HEK293 (cell line): ENCODE measurements at regions not wholly inside any gene's neighbourhood (a gene's known extent, or its start where the extent isn't known, plus 50 kb on each side); places are given as distances from the start of the nearest gene placed in this dataset.

Source experiments
- CTCF ChIA-PET: fragments of 350-600 bp; formaldehyde crosslinking; extraction: SDS; loops from one replicate; lab custom pipeline; 2021; ENCODE audit warnings: antibody characterized with exemption; lab: Yijun Ruan, JAX
- POLR2A ChIA-PET: fragments of 300-600 bp; formaldehyde crosslinking; extraction: SDS; loops from one replicate; lab custom pipeline; 2020; ENCODE audit warnings: antibody characterized with exemption, inconsistent platforms; lab: Yijun Ruan, JAX
- H3K27ac ChIP-seq: fragments of 200-500 bp; sonication (Bioruptor generic); 2 replicates; pipeline ENCODE4 v1.5.1; 2014; ENCODE audit warnings: low read depth, low read length, control low read depth, inconsistent platforms; ENCODE audit errors: extremely low read depth
- H3K36me3 ChIP-seq, 2 experiments: fragments of 200-500 bp in 1 of 2; sonication (Bioruptor generic) in 1 of 2; 1 replicate in 1 of 2; 2 replicates in 1 of 2; pipeline ENCODE4 v1.5.1; 2014 to 2017; ENCODE audit warnings: inconsistent platforms in 2 of 2, low read length in 2 of 2; ENCODE audit not compliant: control insufficient read depth in 2 of 2, insufficient read depth in 1 of 2
- H3K4me1 ChIP-seq: fragments of 200-500 bp; sonication (Bioruptor generic); 2 replicates; pipeline ENCODE4 v1.5.1; 2014; ENCODE audit warnings: mild to moderate bottlenecking, low read length, inconsistent platforms; ENCODE audit not compliant: control insufficient read depth, insufficient read depth
- H3K4me3 ChIP-seq: 2 replicates; pipeline ENCODE4 v1.5.1; 2011; ENCODE audit warnings: low read depth, mild to moderate bottlenecking, control low read depth, low read length, moderate library complexity
- H3K9me3 ChIP-seq: fragments of 200-500 bp; sonication (Bioruptor generic); 2 replicates; pipeline ENCODE4 v1.5.1; 2014; ENCODE audit warnings: low read depth, low read length, inconsistent platforms; ENCODE audit not compliant: control insufficient read depth, insufficient read depth
- GLI2 ChIP-seq: fragments of 450-650 bp; formaldehyde crosslinking; IDR thresholded peaks from 2 replicates; pipeline ENCODE4; 2017; ENCODE audit warnings: missing biosample characterization, missing genetic modification characterization, low read depth, borderline replicate concordance
- KLF16 ChIP-seq: fragments of 450-650 bp; formaldehyde crosslinking; IDR thresholded peaks from 2 replicates; pipeline ENCODE4 v1.5.1; 2017; ENCODE audit warnings: missing biosample characterization, missing genetic modification characterization
- SETDB1 ChIP-seq: IDR thresholded peaks from one replicate; pipeline ENCODE4 v1.6.1; 2017; ENCODE audit warnings: mild to moderate bottlenecking, low read length, moderate library complexity, mixed read lengths; ENCODE audit not compliant: insufficient read length
- TCF7L2 ChIP-seq: IDR thresholded peaks from 2 replicates; pipeline ENCODE4 v1.6.1; 2011; ENCODE audit warnings: low read depth, mild to moderate bottlenecking, inconsistent platforms, low read length, moderate library complexity, borderline replicate concordance
- TRIM28 ChIP-seq: IDR thresholded peaks from 2 replicates; pipeline ENCODE4 v1.6.1; 2011; ENCODE audit warnings: low read length, control low read depth, borderline replicate concordance
- ZBTB11 ChIP-seq: fragments of 450-650 bp; formaldehyde crosslinking; conservative IDR thresholded peaks from 2 replicates; pipeline ENCODE4 v1.5.1; 2016; ENCODE audit warnings: low read depth, missing biosample characterization, missing genetic modification characterization
- ZBTB6 ChIP-seq: fragments of 450-650 bp; formaldehyde crosslinking; IDR thresholded peaks from 2 replicates; pipeline ENCODE4 v1.5.1; 2017; ENCODE audit warnings: missing biosample characterization, missing genetic modification characterization
- ZNF121 ChIP-seq: fragments of 450-650 bp; formaldehyde crosslinking; IDR thresholded peaks from 2 replicates; pipeline ENCODE4 v1.5.1; 2016; ENCODE audit warnings: missing biosample characterization, missing genetic modification characterization
- ZNF211 ChIP-seq: fragments of 450-650 bp; formaldehyde crosslinking; IDR thresholded peaks from 2 replicates; pipeline ENCODE4 v1.5.1; 2016; ENCODE audit warnings: low read depth, missing biosample characterization, missing genetic modification characterization
- ZNF266 ChIP-seq: fragments of 450-650 bp; formaldehyde crosslinking; IDR thresholded peaks from 2 replicates; pipeline ENCODE4 v1.5.1; 2016; ENCODE audit warnings: missing biosample characterization, missing genetic modification characterization, low read depth
- ZNF555 ChIP-seq: fragments of 450-650 bp; formaldehyde crosslinking; conservative IDR thresholded peaks from 2 replicates; pipeline ENCODE4 v1.5.1; 2017; ENCODE audit warnings: missing biosample characterization, mild to moderate bottlenecking, missing genetic modification characterization, inconsistent platforms
- ZNF561 ChIP-seq: fragments of 450-650 bp; IDR thresholded peaks from 2 replicates; pipeline ENCODE4 v1.5.1; 2018; ENCODE audit warnings: missing biosample characterization, missing genetic modification characterization, borderline replicate concordance
- ZNF610 ChIP-seq: fragments of 450-650 bp; formaldehyde crosslinking; IDR thresholded peaks from 2 replicates; pipeline ENCODE4 v1.5.1; 2016; ENCODE audit warnings: missing biosample characterization, missing genetic modification characterization, borderline replicate concordance
- ZSCAN16 ChIP-seq: fragments of 450-650 bp; formaldehyde crosslinking; IDR thresholded peaks from 2 replicates; pipeline ENCODE4 v1.5.1; 2016; ENCODE audit warnings: missing biosample characterization, missing genetic modification characterization
- ZSCAN30 ChIP-seq: fragments of 450-650 bp; IDR thresholded peaks from 2 replicates; pipeline ENCODE4 v1.5.1; 2018; ENCODE audit warnings: missing biosample characterization, mild to moderate bottlenecking, missing genetic modification characterization, moderate library complexity
- ZSCAN4 ChIP-seq: fragments of 450-650 bp; formaldehyde crosslinking; IDR thresholded peaks from 2 replicates; pipeline ENCODE4 v1.5.1; 2017; ENCODE audit warnings: missing biosample characterization, missing genetic modification characterization
- TF ChIP-seq, protein P1 (sequence below): fragments of 450-650 bp; formaldehyde crosslinking; IDR thresholded peaks from 2 replicates; pipeline ENCODE4 v1.5.1; 2016; ENCODE audit warnings: missing biosample characterization, missing genetic modification characterization
- TF ChIP-seq, protein P2 (sequence below): fragments of 450-650 bp; formaldehyde crosslinking; IDR thresholded peaks from 2 replicates; pipeline ENCODE4 v1.5.1; 2016; ENCODE audit warnings: missing biosample characterization, missing genetic modification characterization
- TF ChIP-seq, protein P3 (sequence below): sonication (generic); formaldehyde crosslinking; IDR thresholded peaks from 2 replicates; pipeline ENCODE4 v1.8.1; 2022; ENCODE audit warnings: mild to moderate bottlenecking, moderate library complexity, missing genetic modification reagents

DNA sequence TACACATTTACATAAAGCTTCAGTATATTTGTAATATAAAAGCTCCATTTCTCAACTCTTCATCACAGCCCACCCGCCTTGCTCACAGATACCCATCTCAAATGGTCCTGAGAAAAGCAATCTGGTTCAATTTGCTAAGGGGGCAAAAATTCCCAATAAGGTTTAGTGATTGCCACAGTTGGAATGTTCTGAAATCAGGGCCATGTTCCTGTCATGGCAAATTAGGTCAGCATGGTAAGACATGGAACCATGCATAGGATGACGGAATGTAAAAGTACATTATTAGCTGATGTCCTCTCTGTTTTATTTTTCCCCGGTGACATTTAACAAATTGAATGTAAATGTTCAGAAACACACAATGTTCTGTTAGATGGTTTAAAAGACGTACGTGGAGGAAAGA lies 274.3 kb downstream of the MZT1 start (continued):
- TF ChIP-seq ZSCAN4: no peak
- no peak for TF ChIP-seq GLI2
- no peak for TF ChIP-seq ZNF266 (tag by site-specific recombination)
- no peak for TF ChIP-seq ZNF610 (tag by site-specific recombination)
- TF ChIP-seq ZNF211: no peak
- no peak for TF ChIP-seq ZSCAN16 (tag by site-specific recombination)
- TF ChIP-seq, protein P1, sequence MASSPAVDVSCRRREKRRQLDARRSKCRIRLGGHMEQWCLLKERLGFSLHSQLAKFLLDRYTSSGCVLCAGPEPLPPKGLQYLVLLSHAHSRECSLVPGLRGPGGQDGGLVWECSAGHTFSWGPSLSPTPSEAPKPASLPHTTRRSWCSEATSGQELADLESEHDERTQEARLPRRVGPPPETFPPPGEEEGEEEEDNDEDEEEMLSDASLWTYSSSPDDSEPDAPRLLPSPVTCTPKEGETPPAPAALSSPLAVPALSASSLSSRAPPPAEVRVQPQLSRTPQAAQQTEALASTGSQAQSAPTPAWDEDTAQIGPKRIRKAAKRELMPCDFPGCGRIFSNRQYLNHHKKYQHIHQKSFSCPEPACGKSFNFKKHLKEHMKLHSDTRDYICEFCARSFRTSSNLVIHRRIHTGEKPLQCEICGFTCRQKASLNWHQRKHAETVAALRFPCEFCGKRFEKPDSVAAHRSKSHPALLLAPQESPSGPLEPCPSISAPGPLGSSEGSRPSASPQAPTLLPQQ: no peak

DNA sequence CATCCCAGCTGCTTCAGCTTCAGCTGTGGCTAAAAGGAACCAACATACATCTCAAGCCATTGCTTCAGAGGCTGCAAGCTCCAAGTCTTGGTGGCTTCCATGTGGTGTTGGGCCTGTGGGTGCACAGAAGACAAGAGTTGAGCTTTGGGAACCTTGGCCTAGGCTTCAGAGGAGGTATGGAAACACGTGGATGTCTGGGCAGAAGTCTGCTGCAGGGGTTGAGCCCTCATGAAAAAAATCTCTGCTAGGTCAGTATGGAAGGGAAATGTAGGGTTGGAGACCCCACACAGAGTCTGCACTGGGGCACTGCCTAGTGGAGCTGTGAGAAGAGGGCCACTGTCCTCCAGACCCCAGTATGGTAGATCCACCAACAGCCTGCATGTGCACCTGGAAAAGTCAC lies 279.3 kb downstream of the MZT1 start:
- no peaks in the 10 kb centered on the region for H3K9me3 ChIP-seq
- no peaks in the 10 kb centered on the region for H3K36me3 ChIP-seq
- POLR2A ChIA-PET: no interaction called here
- CTCF ChIA-PET: no interaction called here
- no peak overlapping the region for H3K4me3 ChIP-seq
- H3K27ac ChIP-seq: no peak overlapping the region
- TF ChIP-seq, protein P2, sequence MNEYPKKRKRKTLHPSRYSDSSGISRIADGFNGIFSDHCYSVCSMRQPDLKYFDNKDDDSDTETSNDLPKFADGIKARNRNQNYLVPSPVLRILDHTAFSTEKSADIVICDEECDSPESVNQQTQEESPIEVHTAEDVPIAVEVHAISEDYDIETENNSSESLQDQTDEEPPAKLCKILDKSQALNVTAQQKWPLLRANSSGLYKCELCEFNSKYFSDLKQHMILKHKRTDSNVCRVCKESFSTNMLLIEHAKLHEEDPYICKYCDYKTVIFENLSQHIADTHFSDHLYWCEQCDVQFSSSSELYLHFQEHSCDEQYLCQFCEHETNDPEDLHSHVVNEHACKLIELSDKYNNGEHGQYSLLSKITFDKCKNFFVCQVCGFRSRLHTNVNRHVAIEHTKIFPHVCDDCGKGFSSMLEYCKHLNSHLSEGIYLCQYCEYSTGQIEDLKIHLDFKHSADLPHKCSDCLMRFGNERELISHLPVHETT: no peak
- TF ChIP-seq ZNF121 (tag by site-specific recombination) (no peak), ZBTB11 (tag by site-specific recombination) (no peak), ZBTB6 (tag by site-specific recombination) (no peak), TCF7L2 (no peak), ZNF555 (tag by site-specific recombination) (no peak), ZNF561 (tag by site-specific recombination) (no peak), SETDB1 (peak; percentile 66), ZSCAN30 (tag by site-specific recombination) (no peak), KLF16 (no peak), TRIM28 (peak; percentile 71; the same call in 1 of the 2 replicates)
- TF ChIP-seq, protein P3, sequence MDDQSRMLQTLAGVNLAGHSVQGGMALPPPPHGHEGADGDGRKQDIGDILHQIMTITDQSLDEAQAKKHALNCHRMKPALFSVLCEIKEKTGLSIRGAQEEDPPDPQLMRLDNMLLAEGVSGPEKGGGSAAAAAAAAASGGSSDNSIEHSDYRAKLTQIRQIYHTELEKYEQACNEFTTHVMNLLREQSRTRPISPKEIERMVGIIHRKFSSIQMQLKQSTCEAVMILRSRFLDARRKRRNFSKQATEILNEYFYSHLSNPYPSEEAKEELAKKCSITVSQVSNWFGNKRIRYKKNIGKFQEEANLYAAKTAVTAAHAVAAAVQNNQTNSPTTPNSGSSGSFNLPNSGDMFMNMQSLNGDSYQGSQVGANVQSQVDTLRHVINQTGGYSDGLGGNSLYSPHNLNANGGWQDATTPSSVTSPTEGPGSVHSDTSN: no peak
- TF ChIP-seq, all 188 proteins: peak for 2
- H3K4me1 ChIP-seq: no peaks in the 10 kb centered on the region
